ENCODE measurements at regions not wholly inside any gene's neighbourhood (a gene's known extent, or its start where the extent isn't known, plus 50 kb on each side); places are given as distances from the start of the nearest gene placed in this dataset.

- TF ChIP-seq RREB1 (CRISPR knock-in tag; IDR thresholded peaks at IDR 0.05) = no peak
- TF ChIP-seq ZBTB12 (CRISPR knock-in tag; IDR thresholded peaks at IDR 0.05) = no peak
- TF ChIP-seq DEAF1 (CRISPR knock-in tag; IDR thresholded peaks at IDR 0.05) = peak; percentile 44; the same call in 1 of the 2 replicates
- TF ChIP-seq ZNF551 (CRISPR knock-in tag; IDR thresholded peaks at IDR 0.05) = no peak
- TF ChIP-seq ZNF395 (CRISPR knock-in tag; IDR thresholded peaks at IDR 0.05) = no peak
- no peak for TF ChIP-seq RBM14 (IDR thresholded peaks at IDR 0.05; ENCODE audit: borderline replicate concordance, insufficient read depth, low read depth, low read length)
- TF ChIP-seq BHLHE40 (IDR thresholded peaks at IDR 0.05; ENCODE audit: low read length) = peak; percentile 40; the same call in 1 of the 2 replicates
- TF ChIP-seq SRSF3 (IDR thresholded peaks at IDR 0.05; ENCODE audit: insufficient read depth, low read length) = no peak
- TF ChIP-seq ZNF785 (CRISPR knock-in tag; IDR thresholded peaks at IDR 0.05) = no peak
- TF ChIP-seq POLR2G (IDR thresholded peaks at IDR 0.05; ENCODE audit: low read depth, low read length) = no peak
- TF ChIP-seq CBFA2T2 (conservative IDR thresholded peaks at IDR 0.05) = peak; percentile 2; the same call in 1 of the 2 replicates
- TF ChIP-seq JUND (IDR thresholded peaks at IDR 0.05; ENCODE audit: borderline replicate concordance, low read depth, low read length) = peak; percentile 82
- peak; percentile 86; the same call in 2 of the 3 replicates for TF ChIP-seq JUND (tag; IDR thresholded peaks at IDR 0.05; ENCODE audit: borderline replicate concordance, low read depth, low read length)
Observed at GRCh38 chr6:6712449-6713403, 124.2 kb downstream of the LY86 start (continued).

All from K562 (cell line).